Liver (tissue), 8 donors: ENCODE measurements at regions not wholly inside any gene's neighbourhood (a gene's known extent, or its start where the extent isn't known, plus 50 kb on each side); places are given as distances from the start of the nearest gene placed in this dataset.

Experiments
- DNase-seq: peaks from one replicate; pipeline ENCODE4 v3.0.0-alpha.2; 2017; ENCODE audit warnings: low spot score
- H3K27ac ChIP-seq, 2 donors: one replicate each; pipeline ENCODE4 v1.7.0; 2013; ENCODE audit warnings: inconsistent platforms in 2 of 2, low read length in 2 of 2, control low read depth in 1 of 2, low read depth in 1 of 2, mild to moderate bottlenecking in 1 of 2
- H3K27me3 ChIP-seq, 4 donors: one replicate each; pipeline versions ENCODE4 v1.6.1 to v1.7.0; 2013; ENCODE audit warnings: low read length in 3 of 4, inconsistent platforms in 1 of 4, mild to moderate bottlenecking in 1 of 4, moderate library complexity in 1 of 4; ENCODE audit not compliant: control insufficient read depth in 4 of 4, insufficient read depth in 4 of 4
- H3K36me3 ChIP-seq, 4 donors: one replicate each; pipeline versions ENCODE4 v1.6.1 to v1.7.0; 2013; ENCODE audit warnings: low read length in 3 of 4, mild to moderate bottlenecking in 3 of 4, low read depth in 1 of 4, moderate library complexity in 1 of 4; ENCODE audit not compliant: control insufficient read depth in 4 of 4, insufficient read depth in 3 of 4
- H3K4me1 ChIP-seq, 4 donors: one replicate each; pipeline versions ENCODE4 v1.6.1 to v1.7.0; 2013; ENCODE audit warnings: low read length in 3 of 4, mild to moderate bottlenecking in 3 of 4, moderate library complexity in 1 of 4; ENCODE audit not compliant: control insufficient read depth in 4 of 4, insufficient read depth in 4 of 4
- H3K4me3 ChIP-seq, 3 donors: one replicate each; pipeline versions ENCODE4 v1.6.1 to v1.7.0; 2013; ENCODE audit warnings: low read length in 3 of 3, control low read depth in 1 of 3, low read depth in 1 of 3, mild to moderate bottlenecking in 1 of 3
- H3K9ac ChIP-seq, 2 donors: one replicate each; pipeline ENCODE4 v1.7.0; 2013; ENCODE audit warnings: low read length in 2 of 2, mild to moderate bottlenecking in 2 of 2, moderate library complexity in 2 of 2, control low read depth in 1 of 2, low read depth in 1 of 2
- H3K9me3 ChIP-seq, 4 donors: one replicate each; pipeline versions ENCODE4 v1.6.1 to v1.7.0; 2013; ENCODE audit warnings: low read length in 3 of 4; ENCODE audit not compliant: control insufficient read depth in 4 of 4
- ATF3 ChIP-seq: IDR thresholded peaks from 2 replicates; pipeline ENCODE4 v1.6.1; 2016; ENCODE audit warnings: antibody characterized with exemption
- EGR1 ChIP-seq, 2 donors: IDR thresholded peaks; 2 replicates each; pipeline ENCODE4 v1.6.1; 2016 to 2018; ENCODE audit warnings: antibody characterized with exemption in 2 of 2, low read depth in 2 of 2
- FOXA1 ChIP-seq: IDR thresholded peaks from 2 replicates; pipeline ENCODE4 v1.6.1; 2016; ENCODE audit warnings: antibody characterized with exemption
- FOXA2 ChIP-seq: IDR thresholded peaks from 2 replicates; pipeline ENCODE4 v1.6.1; 2016; ENCODE audit warnings: antibody characterized with exemption
- GABPA ChIP-seq, 2 donors: IDR thresholded peaks in 1 of 2; conservative IDR thresholded peaks in 1 of 2; 2 replicates each; pipeline ENCODE4 v1.6.1; 2016; ENCODE audit warnings: antibody characterized with exemption in 2 of 2, mild to moderate bottlenecking in 1 of 2, moderate library complexity in 1 of 2
- HNF4A ChIP-seq, 2 donors: conservative IDR thresholded peaks; 2 replicates each; pipeline ENCODE4 v1.6.1; 2016; ENCODE audit warnings: antibody characterized with exemption in 2 of 2, mild to moderate bottlenecking in 2 of 2
- HNF4G ChIP-seq: IDR thresholded peaks from 2 replicates; pipeline ENCODE4 v1.6.1; 2016; ENCODE audit warnings: antibody characterized with exemption
- JUND ChIP-seq, 2 donors: IDR thresholded peaks; 2 replicates each; pipeline ENCODE4 v1.6.1; 2016; ENCODE audit warnings: antibody characterized with exemption in 2 of 2
- NR2F2 ChIP-seq: IDR thresholded peaks from 2 replicates; pipeline ENCODE4 v1.6.1; 2016; ENCODE audit warnings: antibody characterized with exemption
- RAD21 ChIP-seq, 2 donors: IDR thresholded peaks; 2 replicates each; pipeline ENCODE4 v1.6.1; 2016; ENCODE audit warnings: antibody characterized with exemption in 2 of 2, mild to moderate bottlenecking in 2 of 2
- REST ChIP-seq: IDR thresholded peaks from 2 replicates; pipeline ENCODE4 v1.6.1; 2016; ENCODE audit warnings: antibody characterized with exemption, mild to moderate bottlenecking
- RXRA ChIP-seq, 2 donors: IDR thresholded peaks; 2 replicates each; pipeline ENCODE4 v1.6.1; 2017 to 2018; ENCODE audit warnings: antibody characterized with exemption in 2 of 2, mild to moderate bottlenecking in 1 of 2
- SP1 ChIP-seq: IDR thresholded peaks from 2 replicates; pipeline ENCODE4 v1.6.1; 2018; ENCODE audit warnings: antibody characterized with exemption, mild to moderate bottlenecking
- TAF1 ChIP-seq: conservative IDR thresholded peaks from 2 replicates; pipeline ENCODE4 v1.6.1; 2016; ENCODE audit warnings: antibody characterized with exemption, mild to moderate bottlenecking
- YY1 ChIP-seq: IDR thresholded peaks from 2 replicates; pipeline ENCODE4 v1.6.1; 2016; ENCODE audit warnings: antibody characterized with exemption, mild to moderate bottlenecking
- whole genome bisulfite sequencing: extraction: QIAGEN DNeasy Blood & Tissue Kit; methylation state at CpG from one replicate; pipeline ENCODE4 v1.1.7; 2013; 5-methylcytosine and 5-hydroxymethylcytosine counted together
- TF ChIP-seq, protein P1 (sequence below): fragments of 150-350 bp; IDR thresholded peaks from 2 replicates; pipeline ENCODE4 v1.5.1; 2017; ENCODE audit warnings: improper control_type of control experiment, low read depth, low read length; ENCODE audit not compliant: missing input control
- TF ChIP-seq, protein P2 (sequence below): IDR thresholded peaks from 2 replicates; pipeline ENCODE4 v1.6.1; 2016; ENCODE audit warnings: antibody characterized with exemption
- TF ChIP-seq, protein P3 (sequence below): IDR thresholded peaks from 2 replicates; pipeline ENCODE4 v1.6.1; 2016; ENCODE audit warnings: antibody characterized with exemption
- donor health status: healthy.
- donor health status: healthy.
- donor health status: healthy.
- donor health status: healthy.
- donor health status: healthy.

DNA sequence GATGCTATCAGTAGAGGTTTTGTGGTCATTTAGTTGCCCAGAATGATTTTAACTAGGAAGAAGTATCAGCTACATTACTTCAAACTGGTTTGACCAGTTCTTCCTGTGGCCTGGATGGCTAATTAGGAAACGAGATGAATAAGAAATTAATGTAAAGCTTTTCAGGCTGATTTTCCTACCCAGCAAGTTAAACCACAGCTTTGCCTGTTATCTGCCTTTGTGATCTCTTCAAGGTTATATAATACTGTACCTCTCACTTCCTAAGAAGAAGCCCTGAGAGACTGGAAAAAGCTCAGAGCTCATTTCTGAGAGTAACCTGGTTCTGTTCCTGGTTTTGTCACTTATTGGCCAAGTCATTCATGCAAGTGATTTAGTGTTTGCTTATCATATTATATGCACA, 782.2 kb upstream of the GOLIM4 start:
- Histone ChIP-seq H3K4me1 (no peaks in the 10 kb centered on the region), H3K27me3 (peaks cover 0 to 2% (median 0%) of the 10 kb centered on the region in 4 donors), H3K36me3 (no peaks in the 10 kb centered on the region), H3K9me3 (no peaks in the 10 kb centered on the region), H3K9ac (no peak overlapping the region), H3K27ac (no peak overlapping the region), H3K4me3 (no peak overlapping the region)
- DNase-seq, result no peak
- TF ChIP-seq YY1 (no peak), FOXA2 (no peak)
- 51% methylated on average over 1 of the region's 1 CpG for WGBS

- WGBS, result 72% methylated on average over 4 of the region's 4 CpGs
Observed at GRCh38 chr3:168876346-168877035, 780.8 kb upstream of the GOLIM4 start.

GRCh38 chr3:168872826-168873225, 777.1 kb upstream of the GOLIM4 start:
- no peak overlapping the region for H3K9ac ChIP-seq
- no peaks in the 10 kb centered on the region for H3K9me3 ChIP-seq
- no peak for DNase-seq
- H3K4me3 ChIP-seq, result no peak overlapping the region
- peaks cover 0 to 2% (median 0%) of the 10 kb centered on the region in 4 donors for H3K27me3 ChIP-seq
- WGBS, result 48% methylated on average over 3 of the region's 3 CpGs
- H3K36me3 ChIP-seq, result no peaks in the 10 kb centered on the region
- no peaks in the 10 kb centered on the region for H3K4me1 ChIP-seq
- no peak overlapping the region for H3K27ac ChIP-seq
- TF ChIP-seq SP1 (no peak), RAD21 (IDR thresholded peaks at IDR 0.05) (no peak), NR2F2 (no peak), ATF3 (no peak), HNF4A (conservative IDR thresholded peaks at IDR 0.05) (no peak), TAF1 (no peak), REST (no peak), FOXA1 (no peak), RXRA (IDR thresholded peaks at IDR 0.05) (no peak), HNF4G (no peak), JUND (IDR thresholded peaks at IDR 0.05) (no peak), FOXA2 (no peak), EGR1 (IDR thresholded peaks at IDR 0.05; ENCODE audit: low read depth in 2 of 2) (no peak), GABPA (IDR thresholded peaks at IDR 0.05 in 1 of 2, conservative IDR thresholded peaks at IDR 0.05 in 1 of 2) (no peak)
- TF ChIP-seq, protein P1, sequence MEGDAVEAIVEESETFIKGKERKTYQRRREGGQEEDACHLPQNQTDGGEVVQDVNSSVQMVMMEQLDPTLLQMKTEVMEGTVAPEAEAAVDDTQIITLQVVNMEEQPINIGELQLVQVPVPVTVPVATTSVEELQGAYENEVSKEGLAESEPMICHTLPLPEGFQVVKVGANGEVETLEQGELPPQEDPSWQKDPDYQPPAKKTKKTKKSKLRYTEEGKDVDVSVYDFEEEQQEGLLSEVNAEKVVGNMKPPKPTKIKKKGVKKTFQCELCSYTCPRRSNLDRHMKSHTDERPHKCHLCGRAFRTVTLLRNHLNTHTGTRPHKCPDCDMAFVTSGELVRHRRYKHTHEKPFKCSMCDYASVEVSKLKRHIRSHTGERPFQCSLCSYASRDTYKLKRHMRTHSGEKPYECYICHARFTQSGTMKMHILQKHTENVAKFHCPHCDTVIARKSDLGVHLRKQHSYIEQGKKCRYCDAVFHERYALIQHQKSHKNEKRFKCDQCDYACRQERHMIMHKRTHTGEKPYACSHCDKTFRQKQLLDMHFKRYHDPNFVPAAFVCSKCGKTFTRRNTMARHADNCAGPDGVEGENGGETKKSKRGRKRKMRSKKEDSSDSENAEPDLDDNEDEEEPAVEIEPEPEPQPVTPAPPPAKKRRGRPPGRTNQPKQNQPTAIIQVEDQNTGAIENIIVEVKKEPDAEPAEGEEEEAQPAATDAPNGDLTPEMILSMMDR, result no peak
- TF ChIP-seq, protein P2, sequence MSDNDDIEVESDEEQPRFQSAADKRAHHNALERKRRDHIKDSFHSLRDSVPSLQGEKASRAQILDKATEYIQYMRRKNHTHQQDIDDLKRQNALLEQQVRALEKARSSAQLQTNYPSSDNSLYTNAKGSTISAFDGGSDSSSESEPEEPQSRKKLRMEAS, result no peak
- TF ChIP-seq, protein P3, sequence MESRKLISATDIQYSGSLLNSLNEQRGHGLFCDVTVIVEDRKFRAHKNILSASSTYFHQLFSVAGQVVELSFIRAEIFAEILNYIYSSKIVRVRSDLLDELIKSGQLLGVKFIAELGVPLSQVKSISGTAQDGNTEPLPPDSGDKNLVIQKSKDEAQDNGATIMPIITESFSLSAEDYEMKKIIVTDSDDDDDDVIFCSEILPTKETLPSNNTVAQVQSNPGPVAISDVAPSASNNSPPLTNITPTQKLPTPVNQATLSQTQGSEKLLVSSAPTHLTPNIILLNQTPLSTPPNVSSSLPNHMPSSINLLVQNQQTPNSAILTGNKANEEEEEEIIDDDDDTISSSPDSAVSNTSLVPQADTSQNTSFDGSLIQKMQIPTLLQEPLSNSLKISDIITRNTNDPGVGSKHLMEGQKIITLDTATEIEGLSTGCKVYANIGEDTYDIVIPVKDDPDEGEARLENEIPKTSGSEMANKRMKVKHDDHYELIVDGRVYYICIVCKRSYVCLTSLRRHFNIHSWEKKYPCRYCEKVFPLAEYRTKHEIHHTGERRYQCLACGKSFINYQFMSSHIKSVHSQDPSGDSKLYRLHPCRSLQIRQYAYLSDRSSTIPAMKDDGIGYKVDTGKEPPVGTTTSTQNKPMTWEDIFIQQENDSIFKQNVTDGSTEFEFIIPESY, result no peak

More at GRCh38 chr3:168876346-168877035, 780.8 kb upstream of the GOLIM4 start:
- Histone ChIP-seq H3K4me3 (no peak overlapping the region), H3K4me1 (no peaks in the 10 kb centered on the region), H3K27ac (no peak overlapping the region), H3K36me3 (no peaks in the 10 kb centered on the region), H3K9me3 (no peaks in the 10 kb centered on the region), H3K27me3 (peaks cover 0 to 2% (median 0%) of the 10 kb centered on the region in 4 donors), H3K9ac (no peak overlapping the region)
- no peak for DNase-seq
- TF ChIP-seq HNF4A (conservative IDR thresholded peaks at IDR 0.05), result no peak
- TF ChIP-seq, protein P2, result no peak
- no peak for TF ChIP-seq RAD21 (IDR thresholded peaks at IDR 0.05)
- TF ChIP-seq TAF1, result no peak
- TF ChIP-seq RXRA (IDR thresholded peaks at IDR 0.05), result no peak
- no peak for TF ChIP-seq SP1
- TF ChIP-seq ATF3, result no peak
- no peak for TF ChIP-seq JUND (IDR thresholded peaks at IDR 0.05)
